ENCODE measurements at regions not wholly inside any gene's neighbourhood (a gene's known extent, or its start where the extent isn't known, plus 50 kb on each side); places are given as distances from the start of the nearest gene placed in this dataset.

DNA sequence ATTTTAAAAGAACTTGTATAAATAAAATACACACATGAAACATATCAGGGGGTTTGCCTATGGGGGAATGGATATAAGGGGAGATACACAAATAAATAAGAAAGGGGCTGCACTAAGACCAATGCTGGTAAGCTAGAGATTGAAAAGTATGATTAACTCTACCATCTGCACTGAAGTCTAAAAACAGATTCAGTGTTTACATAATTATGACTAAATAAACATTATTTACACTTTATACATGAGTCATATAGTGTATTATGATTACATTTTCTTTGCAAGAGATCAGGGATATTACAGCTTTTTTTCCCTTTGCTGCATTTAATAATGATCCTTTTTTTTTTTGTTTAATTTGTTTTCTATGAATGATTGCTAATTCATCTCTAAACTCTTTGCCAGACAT is 367.9 kb downstream of the TMEM38B start:
- Histone ChIP-seq H3K4me1 (ENCODE audit: insufficient read depth, low read length) (no peaks in the 10 kb centered on the region), H3K18ac (ENCODE audit: insufficient read length, low read depth, low read length) (no peak overlapping the region), H3K23me2 (ENCODE audit: insufficient read length, low read depth, low read length, poor library complexity, severe bottlenecking) (no peaks in the 10 kb centered on the region), H2BK20ac (ENCODE audit: low read depth, low read length, poor library complexity, severe bottlenecking) (no peak overlapping the region), H3K79me1 (ENCODE audit: insufficient read depth, low read depth, low read length, poor library complexity, severe bottlenecking) (no peaks in the 10 kb centered on the region), H2AK5ac (ENCODE audit: insufficient read length, low read length) (no peak overlapping the region), H3K23ac (ENCODE audit: insufficient read length, low read depth, low read length) (no peak overlapping the region), H4K8ac (replicated peaks; ENCODE audit: insufficient read length, low read depth, low read length) (no peak overlapping the region), H2BK120ac (ENCODE audit: low read depth, low read length, poor library complexity, severe bottlenecking) (no peak overlapping the region), H4K91ac (ENCODE audit: insufficient read length, low read depth, low read length) (no peak overlapping the region), H2BK5ac (ENCODE audit: insufficient read length, low read length) (no peak overlapping the region), H3K27me3 (ENCODE audit: insufficient read depth, low read length) (no peaks in the 10 kb centered on the region), H3K79me2 (ENCODE audit: insufficient read depth, low read length) (no peaks in the 10 kb centered on the region), H2BK12ac (ENCODE audit: insufficient read length, low read depth, low read length) (no peak overlapping the region), H3K9ac (ENCODE audit: extremely low read depth, insufficient read length, low read length) (no peak overlapping the region), H2BK15ac (ENCODE audit: low read depth, low read length) (no peak overlapping the region), H3T11ph (ENCODE audit: low read length) (no peak overlapping the region), H3K14ac (ENCODE audit: insufficient read depth, low read length) (no peak overlapping the region), H2AFZ (ENCODE audit: low read length) (no peak overlapping the region), H4K5ac (ENCODE audit: insufficient read length, low read depth, low read length) (no peak overlapping the region), H3K27ac (ENCODE audit: insufficient read length, low read depth, low read length) (no peak overlapping the region), H4K20me1 (ENCODE audit: control insufficient read depth, insufficient read depth, insufficient read length) (no peaks in the 10 kb centered on the region), H3K9me3 (ENCODE audit: control insufficient read depth, low read depth, low read length) (no peaks in the 10 kb centered on the region), H3K4me2 (ENCODE audit: insufficient read depth, insufficient read length, low read length) (no peak overlapping the region), H3K4ac (ENCODE audit: low read depth, low read length) (no peak overlapping the region), H3K56ac (ENCODE audit: insufficient read length, low read depth, low read length) (no peak overlapping the region)
- Mint-ChIP-seq H3K27ac (no peak overlapping the region), H3K36me3 (ENCODE audit: insufficient read depth in 1 of 3, low read depth in 3 of 3) (peaks cover 5 to 14% (median 6%) of the 10 kb centered on the region in 3 experiments; a peak in 6 of 7 replicates), H3K4me3 (no peak overlapping the region), H3K9me3 (peaks cover 11% of the 10 kb centered on the region in 2 experiments), H3K4me1 (peaks cover 0 to 3% of the 10 kb centered on the region in 2 experiments; a peak in 1 of 4 replicates), H3K27me3 (ENCODE audit: low read depth) (no peaks in the 10 kb centered on the region)
- TF ChIP-seq, protein P1, sequence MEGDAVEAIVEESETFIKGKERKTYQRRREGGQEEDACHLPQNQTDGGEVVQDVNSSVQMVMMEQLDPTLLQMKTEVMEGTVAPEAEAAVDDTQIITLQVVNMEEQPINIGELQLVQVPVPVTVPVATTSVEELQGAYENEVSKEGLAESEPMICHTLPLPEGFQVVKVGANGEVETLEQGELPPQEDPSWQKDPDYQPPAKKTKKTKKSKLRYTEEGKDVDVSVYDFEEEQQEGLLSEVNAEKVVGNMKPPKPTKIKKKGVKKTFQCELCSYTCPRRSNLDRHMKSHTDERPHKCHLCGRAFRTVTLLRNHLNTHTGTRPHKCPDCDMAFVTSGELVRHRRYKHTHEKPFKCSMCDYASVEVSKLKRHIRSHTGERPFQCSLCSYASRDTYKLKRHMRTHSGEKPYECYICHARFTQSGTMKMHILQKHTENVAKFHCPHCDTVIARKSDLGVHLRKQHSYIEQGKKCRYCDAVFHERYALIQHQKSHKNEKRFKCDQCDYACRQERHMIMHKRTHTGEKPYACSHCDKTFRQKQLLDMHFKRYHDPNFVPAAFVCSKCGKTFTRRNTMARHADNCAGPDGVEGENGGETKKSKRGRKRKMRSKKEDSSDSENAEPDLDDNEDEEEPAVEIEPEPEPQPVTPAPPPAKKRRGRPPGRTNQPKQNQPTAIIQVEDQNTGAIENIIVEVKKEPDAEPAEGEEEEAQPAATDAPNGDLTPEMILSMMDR (conservative IDR thresholded peaks at IDR 0.05), result no peak
- no peak for DNase-seq

Data from H9 (cell line).